ENCODE measurements at regions not wholly inside any gene's neighbourhood (a gene's known extent, or its start where the extent isn't known, plus 50 kb on each side); places are given as distances from the start of the nearest gene placed in this dataset.

DNA sequence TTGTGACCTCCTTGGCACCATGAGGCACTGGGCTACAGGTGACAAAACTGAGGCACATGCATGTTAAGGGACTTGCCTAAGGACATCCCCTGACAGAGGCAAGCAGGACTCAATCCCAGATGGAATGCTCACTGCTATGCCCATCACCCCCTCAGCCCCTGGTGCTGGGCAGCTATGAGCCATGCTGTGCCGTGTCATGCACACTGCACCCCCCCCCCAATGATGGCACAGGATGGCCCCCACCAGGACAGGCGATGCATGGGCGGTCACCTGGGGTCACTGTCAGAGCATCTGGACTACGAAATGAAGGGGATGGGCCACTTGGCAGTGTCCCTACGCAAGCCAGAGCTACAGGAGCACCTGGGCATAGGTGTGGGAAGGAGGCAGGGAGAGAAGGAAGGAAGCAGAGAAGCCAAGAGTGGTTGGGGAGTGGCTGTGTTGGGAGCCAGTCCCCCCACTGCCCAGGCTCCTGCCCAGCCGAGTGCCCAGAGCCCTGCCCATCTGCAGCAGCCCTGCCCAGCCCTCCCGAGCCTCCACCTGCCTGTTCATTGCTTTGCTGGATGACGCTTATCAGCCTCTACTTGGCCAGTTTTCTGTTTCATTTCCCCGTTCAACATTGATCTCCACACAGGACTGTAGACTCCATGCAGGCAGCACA, 84.9 kb upstream of the DIO3 start:
- Histone ChIP-seq H3K4me1 (no peaks in the 10 kb centered on the region), H3K36me3 (no peaks in the 10 kb centered on the region), H3K27me3 (no peaks in the 10 kb centered on the region), H3K27ac (no peak overlapping the region), H3K9me3 (no peaks in the 10 kb centered on the region), H3K4me3 (no peak overlapping the region)
- TF ChIP-seq CTCF (IDR thresholded peaks at IDR 0.05), result no peak
- no peak for DNase-seq (ENCODE audit: low spot score)

DNA sequence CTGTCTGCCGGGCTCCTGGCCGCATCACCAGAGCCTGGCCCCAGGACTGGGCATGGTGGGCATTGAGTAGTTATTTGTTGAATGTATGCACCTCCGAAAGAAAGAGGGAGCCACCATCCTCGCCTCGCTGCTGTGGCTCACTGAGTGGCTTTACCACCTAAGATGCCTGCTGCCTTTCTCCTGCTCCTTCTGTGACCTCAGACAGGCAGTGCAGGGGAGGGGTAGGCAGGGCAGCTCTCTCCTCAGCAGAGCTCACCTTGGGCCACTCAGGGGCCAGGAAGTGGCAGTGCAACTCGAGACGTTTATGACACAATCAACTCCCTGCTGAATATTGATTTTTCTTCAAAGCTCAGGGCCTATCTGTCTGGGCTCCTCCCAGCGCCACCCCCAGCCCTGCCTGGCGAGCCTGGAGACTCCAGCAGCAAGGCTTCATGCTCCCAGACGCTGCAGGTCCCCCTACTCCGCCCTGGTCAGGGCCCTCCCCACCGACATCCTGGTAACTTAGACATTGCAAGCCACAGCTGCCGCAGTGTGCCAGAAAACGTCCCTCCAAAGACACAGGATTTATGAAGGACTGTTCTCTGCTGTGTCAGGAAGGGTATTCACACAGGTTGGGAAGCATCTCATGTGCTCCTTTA, 84.3 kb upstream of the DIO3 start:
- no peak for DNase-seq (ENCODE audit: low spot score)
- no peak for TF ChIP-seq CTCF (IDR thresholded peaks at IDR 0.05)
- H3K9me3 ChIP-seq, result no peaks in the 10 kb centered on the region
- H3K36me3 ChIP-seq, result no peaks in the 10 kb centered on the region
- no peaks in the 10 kb centered on the region for H3K4me1 ChIP-seq
- H3K4me3 ChIP-seq, result no peak overlapping the region
- no peaks in the 10 kb centered on the region for H3K27me3 ChIP-seq
- no peak overlapping the region for H3K27ac ChIP-seq

GRCh38 chr14:101477648-101478047, 83.6 kb upstream of the DIO3 start:
- DNase-seq (ENCODE audit: low spot score), result no peak
- no peak for TF ChIP-seq CTCF (IDR thresholded peaks at IDR 0.05)
- H3K27ac ChIP-seq, result no peak overlapping the region
- no peaks in the 10 kb centered on the region for H3K9me3 ChIP-seq
- H3K27me3 ChIP-seq, result no peaks in the 10 kb centered on the region
- no peaks in the 10 kb centered on the region for H3K36me3 ChIP-seq
- no peaks in the 10 kb centered on the region for H3K4me1 ChIP-seq
- H3K4me3 ChIP-seq, result no peak overlapping the region

DNA sequence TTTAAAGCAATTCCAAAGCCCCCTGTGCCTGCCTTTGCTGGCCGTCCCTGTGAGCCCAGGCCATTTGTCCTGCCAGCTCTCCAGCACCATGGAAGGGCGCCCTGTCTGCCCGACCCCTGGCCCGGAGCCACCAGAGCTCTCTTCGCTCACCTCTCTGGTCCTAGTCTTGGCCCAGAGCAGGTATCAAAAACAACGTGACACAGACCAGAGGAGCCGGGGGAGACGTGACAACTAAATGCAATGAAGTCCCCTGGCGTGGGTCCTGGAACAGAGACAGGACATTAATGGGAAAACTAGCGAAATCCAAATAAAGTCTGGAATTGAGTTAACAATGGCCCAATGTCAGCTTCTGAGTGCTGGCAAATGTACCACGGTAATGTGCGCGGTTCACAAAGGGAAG, 83.2 kb upstream of the DIO3 start:
- H3K27me3 ChIP-seq, result no peaks in the 10 kb centered on the region

GRCh38 chr14:101478796-101479410, 82.4 kb upstream of the DIO3 start:
- no peaks in the 10 kb centered on the region for H3K36me3 ChIP-seq
- DNase-seq (ENCODE audit: low spot score), result no peak
- H3K9me3 ChIP-seq, result peaks cover 0 to 12% of the 10 kb centered on the region in 2 donors
- H3K4me3 ChIP-seq, result no peak overlapping the region
- H3K4me1 ChIP-seq, result no peaks in the 10 kb centered on the region
- H3K27ac ChIP-seq, result no peak overlapping the region
- no peak for TF ChIP-seq CTCF (IDR thresholded peaks at IDR 0.05)
- H3K27me3 ChIP-seq, result no peaks in the 10 kb centered on the region

More for the DNA sequence above, 83.2 kb upstream of the DIO3 start:
- H3K36me3 ChIP-seq, result no peaks in the 10 kb centered on the region
- peaks cover 0 to 4% of the 10 kb centered on the region in 2 donors for H3K9me3 ChIP-seq
- H3K27ac ChIP-seq, result no peak overlapping the region
- no peak for DNase-seq (ENCODE audit: low spot score)
- no peak for TF ChIP-seq CTCF (IDR thresholded peaks at IDR 0.05)
- H3K4me1 ChIP-seq, result no peaks in the 10 kb centered on the region
- H3K4me3 ChIP-seq, result no peak overlapping the region

All from right atrium auricular region (tissue), 2 donors.